GM23338 (cell line): ENCODE measurements at regions not wholly inside any gene's neighbourhood (a gene's known extent, or its start where the extent isn't known, plus 50 kb on each side); places are given as distances from the start of the nearest gene placed in this dataset.

Experiments
- CREB1 ChIP-seq: fragments of 250-450 bp; sonication (Bioruptor Pico); IDR thresholded peaks from 2 replicates; pipeline ENCODE4 v1.5.0; 2020; ENCODE audit warnings: low read depth, mild to moderate bottlenecking, moderate library complexity
- CTCF ChIP-seq, 2 experiments: fragments of 200-600 bp in 1 of 2; sonication (generic) in 1 of 2; conservative IDR thresholded peaks; 2 replicates each; pipeline versions ENCODE4 v1.5.1 to v1.6.1; 2016 to 2017; ENCODE audit warnings: antibody characterized with exemption in 2 of 2, low read depth in 2 of 2, mild to moderate bottlenecking in 2 of 2, moderate library complexity in 1 of 2
- ETS1 ChIP-seq: IDR thresholded peaks from 2 replicates; pipeline ENCODE4 v1.6.1; 2016; ENCODE audit warnings: antibody characterized with exemption
- EZH2 ChIP-seq: fragments of 200-600 bp; sonication (generic); IDR thresholded peaks from one replicate; pipeline ENCODE4 v1.8.0; 2017; ENCODE audit warnings: antibody characterized with exemption, mild to moderate bottlenecking, low read depth; ENCODE audit not compliant: unreplicated experiment
- EZH2phosphoT487 ChIP-seq: fragments of 200-600 bp; sonication (generic); IDR thresholded peaks from one replicate; pipeline ENCODE4 v1.8.1; 2018; ENCODE audit warnings: antibody characterized with exemption; ENCODE audit not compliant: unreplicated experiment
- JUNB ChIP-seq: IDR thresholded peaks from one replicate; pipeline ENCODE4 v1.6.1; 2016; ENCODE audit warnings: antibody characterized with exemption; ENCODE audit not compliant: unreplicated experiment
- POLR2AphosphoS5 ChIP-seq: IDR thresholded peaks from 2 replicates; pipeline ENCODE4 v1.6.1; 2016; ENCODE audit warnings: antibody characterized with exemption, low read depth
- REST ChIP-seq: IDR thresholded peaks from one replicate; pipeline ENCODE4 v1.6.1; 2018; ENCODE audit warnings: antibody characterized with exemption; ENCODE audit not compliant: unreplicated experiment
- ZNF114 ChIP-seq: fragments of 250-450 bp; sonication (Bioruptor Pico); IDR thresholded peaks from 2 replicates; pipeline ENCODE4 v1.5.0; 2020; ENCODE audit warnings: mild to moderate bottlenecking, moderate library complexity
- ZNF331 ChIP-seq: fragments of 250-450 bp; sonication (Bioruptor Pico); IDR thresholded peaks from 2 replicates; pipeline ENCODE4 v1.5.0; 2020; ENCODE audit warnings: low read depth, mild to moderate bottlenecking, moderate library complexity

GRCh38 chr14:26389646-26390508 is 208.0 kb downstream of the NOVA1 start:
- no peak for TF ChIP-seq CTCF (conservative IDR thresholded peaks at IDR 0.05; ENCODE audit: low read depth in 2 of 2)
- TF ChIP-seq REST, result no peak
- no peak for TF ChIP-seq EZH2
- TF ChIP-seq POLR2AphosphoS5, result no peak
- no peak for TF ChIP-seq EZH2phosphoT487
- TF ChIP-seq ETS1, result no peak
- no peak for TF ChIP-seq ZNF114 (CRISPR knock-in tag)
- no peak for TF ChIP-seq ZNF331 (CRISPR knock-in tag)
- TF ChIP-seq JUNB, result no peak
- TF ChIP-seq CREB1 (CRISPR knock-in tag), result no peak
